BLaER1 treated with 17β-estradiol and CSF1 and Interleukin-3, amounts not matched to agents 10 nM and 100 nM (cell line): ENCODE measurements at regions not wholly inside any gene's neighbourhood (a gene's known extent, or its start where the extent isn't known, plus 50 kb on each side); places are given as distances from the start of the nearest gene placed in this dataset.
"Not testable (repeated sequence)": the region's sequence is repeated elsewhere in the genome, so short reads cannot be mapped to it uniquely, and the experiment has no call there.

Source experiments
- H3K27ac ChIP-seq, 11 experiments: shearing (Covaris generic); formaldehyde crosslinking; 2 replicates each; pipeline ENCODE4 v1.8.1; 2022
- H3K27me3 ChIP-seq, 11 experiments: shearing (Covaris generic); formaldehyde crosslinking; 2 replicates each; pipeline ENCODE4 v1.8.1; 2022
- H3K36me3 ChIP-seq, 11 experiments: shearing (Covaris generic); formaldehyde crosslinking; 2 replicates each; pipeline ENCODE4 v1.8.1; 2022
- H3K4me1 ChIP-seq, 10 experiments: shearing (Covaris generic); formaldehyde crosslinking; 2 replicates each; pipeline ENCODE4 v1.8.1; 2022
- H3K4me2 ChIP-seq, 11 experiments: shearing (Covaris generic); formaldehyde crosslinking; 2 replicates each; pipeline ENCODE4 v1.8.1; 2022
- H3K4me3 ChIP-seq, 10 experiments: shearing (Covaris generic); formaldehyde crosslinking; 2 replicates each; pipeline ENCODE4 v1.8.1; 2022
- H3K9ac ChIP-seq, 11 experiments: shearing (Covaris generic); formaldehyde crosslinking; 2 replicates each; pipeline ENCODE4 v1.8.1; 2022
- H3K9me3 ChIP-seq, 11 experiments: shearing (Covaris generic); formaldehyde crosslinking; replicated peaks in 1 of 11; 2 replicates each; pipeline ENCODE4 v1.8.1; 2022
- H4K20me1 ChIP-seq, 11 experiments: shearing (Covaris generic); formaldehyde crosslinking; 2 replicates each; pipeline ENCODE4 v1.8.1; 2022
- Cebpa-rat ChIP-seq, 11 experiments: shearing (Covaris generic); IDR thresholded peaks; 2 replicates each; pipeline ENCODE4 v1.8.1; 2022

DNA sequence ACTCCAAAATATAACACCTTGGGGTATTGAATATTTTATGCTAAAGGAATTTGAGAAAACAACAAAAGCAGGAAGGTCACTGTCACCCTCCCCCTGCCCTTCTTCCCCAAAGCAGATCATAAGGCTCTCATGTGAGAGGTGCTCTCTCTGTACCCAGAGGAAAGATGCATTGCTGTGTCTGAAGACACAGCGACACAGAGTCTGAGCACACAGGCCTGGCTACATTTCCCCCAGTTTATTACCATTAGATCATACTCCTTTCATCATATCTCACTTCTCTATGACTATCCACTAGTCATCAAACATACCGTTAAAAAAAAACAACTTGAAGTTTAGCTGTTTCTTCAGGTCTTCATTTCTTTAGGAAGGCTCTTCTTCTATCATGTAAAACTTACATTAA is 127.1 kb downstream of the PPIAL4G start:
- H3K27ac ChIP-seq = no peak overlapping the region
- no peak overlapping the region for H3K4me3 ChIP-seq
- peak overlapping the region in 1 of 11 experiments; percentile 16; a peak in 1 of 22 replicates for H3K4me2 ChIP-seq
- TF ChIP-seq Cebpa-rat (IDR thresholded peaks at IDR 0.05) = no peak
- H3K9ac ChIP-seq = no peak overlapping the region
- H3K27me3 ChIP-seq = no peaks in the 10 kb centered on the region
- no peaks in the 10 kb centered on the region for H4K20me1 ChIP-seq
- H3K4me1 ChIP-seq = peaks cover 0 to 14% (median 8%) of the 10 kb centered on the region in 10 experiments; a peak in 10 of 20 replicates
- peaks cover 0 to 6% (median 0%) of the 10 kb centered on the region in 11 experiments; a peak in 4 of 22 replicates for H3K9me3 ChIP-seq
- no peaks in the 10 kb centered on the region for H3K36me3 ChIP-seq

DNA sequence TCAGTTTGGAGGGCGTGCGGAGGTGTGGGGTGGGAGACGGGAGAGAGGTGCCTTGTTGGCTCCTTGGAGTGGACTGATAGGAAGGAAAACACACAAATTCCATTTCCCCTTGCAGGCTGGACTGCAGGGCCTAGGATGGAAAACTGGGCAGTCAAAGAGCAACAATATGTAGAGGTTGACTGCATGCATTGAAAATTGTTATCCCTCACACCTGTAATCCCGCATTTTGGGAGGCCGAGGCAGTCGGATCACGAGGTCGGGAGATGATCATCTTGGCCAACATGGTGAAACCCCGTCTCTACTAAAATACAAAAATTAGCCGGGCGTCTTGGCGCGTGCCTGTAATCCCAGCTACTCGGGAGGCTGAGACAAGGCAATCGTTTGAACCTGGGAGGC is 128.2 kb downstream of the PPIAL4G start:
- H3K4me1 ChIP-seq = peaks cover 0 to 14% (median 8%) of the 10 kb centered on the region in 10 experiments; a peak in 10 of 20 replicates
- no peak for TF ChIP-seq Cebpa-rat (IDR thresholded peaks at IDR 0.05)
- no peak overlapping the region for H3K4me2 ChIP-seq

DNA sequence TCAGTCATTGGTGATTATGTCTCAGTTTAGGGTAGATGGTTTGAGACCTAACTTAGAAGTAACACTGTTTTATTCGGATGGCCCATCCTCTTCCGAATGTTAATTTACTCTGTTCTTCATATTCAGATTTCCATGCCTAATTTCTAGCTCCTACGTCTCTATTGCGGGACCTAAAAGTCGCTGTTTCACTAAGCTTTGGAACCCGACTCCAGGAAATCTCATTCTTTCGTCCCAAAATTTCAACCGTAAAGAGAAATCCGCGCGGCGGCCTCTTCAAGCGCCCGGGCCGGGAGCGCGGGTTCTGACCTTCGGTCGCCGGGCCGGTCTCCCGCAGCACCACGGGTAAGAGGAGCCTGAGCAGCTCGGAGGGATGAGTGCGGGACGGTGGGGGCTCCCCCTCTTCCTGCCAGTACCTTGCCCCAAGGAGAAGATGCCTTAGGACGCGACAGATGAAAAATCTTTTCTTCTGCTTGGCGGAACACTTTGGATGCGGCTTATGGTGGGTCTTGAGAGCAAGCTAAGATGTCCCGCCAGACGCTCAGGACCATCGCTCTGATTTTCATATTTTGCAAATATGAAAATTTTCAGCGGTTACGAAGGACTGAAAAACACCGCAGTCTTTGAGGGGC is 128.7 kb downstream of the PPIAL4G start:
- TF ChIP-seq Cebpa-rat (IDR thresholded peaks at IDR 0.05) = no peak
- H3K27ac ChIP-seq = no peak overlapping the region
- H3K9me3 ChIP-seq = peaks cover 0 to 6% (median 0%) of the 10 kb centered on the region in 11 experiments; a peak in 4 of 22 replicates
- H3K9ac ChIP-seq = no peak overlapping the region
- no peak overlapping the region for H3K4me2 ChIP-seq
- H3K36me3 ChIP-seq = no peaks in the 10 kb centered on the region
- H3K4me1 ChIP-seq = peaks cover 0 to 14% (median 8%) of the 10 kb centered on the region in 10 experiments; a peak in 10 of 20 replicates
- H3K4me3 ChIP-seq = no peak overlapping the region
- H3K27me3 ChIP-seq = no peaks in the 10 kb centered on the region
- no peaks in the 10 kb centered on the region for H4K20me1 ChIP-seq

More for the DNA sequence above, 128.2 kb downstream of the PPIAL4G start:
- Histone ChIP-seq H3K4me3 (no peak overlapping the region), H3K27ac (no peak overlapping the region), H3K27me3 (no peaks in the 10 kb centered on the region), H4K20me1 (no peaks in the 10 kb centered on the region), H3K9ac (no peak overlapping the region), H3K36me3 (no peaks in the 10 kb centered on the region), H3K9me3 (peaks cover 0 to 6% (median 0%) of the 10 kb centered on the region in 11 experiments; a peak in 4 of 22 replicates)

DNA sequence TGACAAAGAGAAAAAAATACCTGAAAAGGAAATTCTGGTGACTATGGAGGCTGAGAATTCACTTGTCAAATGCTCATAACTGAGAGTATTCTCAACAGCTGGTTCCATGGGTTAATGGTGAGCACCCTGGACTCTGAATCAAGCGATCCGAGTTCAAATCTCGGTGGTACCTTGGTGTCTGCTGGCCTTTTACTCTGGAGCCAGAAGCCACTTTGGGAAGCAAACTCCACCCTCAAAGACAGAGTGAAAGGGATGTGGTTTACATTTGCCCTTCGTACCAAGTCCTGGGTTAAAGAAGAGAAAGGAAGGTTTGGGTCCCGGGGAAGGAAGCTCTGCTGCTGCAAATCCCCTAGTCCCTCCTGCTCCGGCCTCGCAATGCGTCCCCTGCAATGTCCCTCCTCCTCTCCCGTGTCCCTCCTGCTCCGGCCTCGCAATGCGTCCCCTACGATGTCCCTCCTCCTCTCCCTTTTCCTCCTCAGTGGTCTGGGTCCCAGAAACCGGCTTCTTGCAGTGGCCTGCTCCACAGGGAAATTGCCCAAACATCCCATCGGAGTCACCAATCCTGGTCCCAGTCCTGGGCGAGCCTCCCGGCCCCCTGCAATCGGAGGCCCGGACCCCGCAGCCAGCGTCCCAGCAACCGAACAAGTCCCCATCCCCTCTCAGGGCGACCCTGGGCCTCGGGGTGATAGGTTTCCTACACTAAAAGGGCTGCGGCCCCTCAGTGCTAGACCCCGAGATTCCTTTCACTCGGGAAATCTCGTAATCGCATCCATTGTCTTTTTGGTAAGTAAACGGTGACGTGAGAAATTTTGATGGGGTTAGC is 129.4 kb downstream of the PPIAL4G start:
- peaks cover 0 to 6% (median 0%) of the 10 kb centered on the region in 11 experiments; a peak in 4 of 22 replicates for H3K9me3 ChIP-seq
- no peak overlapping the region for H3K27ac ChIP-seq
- no peak overlapping the region for H3K9ac ChIP-seq
- no peaks in the 10 kb centered on the region for H3K27me3 ChIP-seq
- no peak overlapping the region for H3K4me3 ChIP-seq
- H4K20me1 ChIP-seq = no peaks in the 10 kb centered on the region
- peaks cover 0 to 14% (median 8%) of the 10 kb centered on the region in 10 experiments; a peak in 10 of 20 replicates for H3K4me1 ChIP-seq
- H3K4me2 ChIP-seq = peak overlapping the region in 6 of 11 experiments; percentile 21 to 69 (median 42); a peak in 7 of 22 replicates
- TF ChIP-seq Cebpa-rat (IDR thresholded peaks at IDR 0.05) = no peak
- no peaks in the 10 kb centered on the region for H3K36me3 ChIP-seq

DNA sequence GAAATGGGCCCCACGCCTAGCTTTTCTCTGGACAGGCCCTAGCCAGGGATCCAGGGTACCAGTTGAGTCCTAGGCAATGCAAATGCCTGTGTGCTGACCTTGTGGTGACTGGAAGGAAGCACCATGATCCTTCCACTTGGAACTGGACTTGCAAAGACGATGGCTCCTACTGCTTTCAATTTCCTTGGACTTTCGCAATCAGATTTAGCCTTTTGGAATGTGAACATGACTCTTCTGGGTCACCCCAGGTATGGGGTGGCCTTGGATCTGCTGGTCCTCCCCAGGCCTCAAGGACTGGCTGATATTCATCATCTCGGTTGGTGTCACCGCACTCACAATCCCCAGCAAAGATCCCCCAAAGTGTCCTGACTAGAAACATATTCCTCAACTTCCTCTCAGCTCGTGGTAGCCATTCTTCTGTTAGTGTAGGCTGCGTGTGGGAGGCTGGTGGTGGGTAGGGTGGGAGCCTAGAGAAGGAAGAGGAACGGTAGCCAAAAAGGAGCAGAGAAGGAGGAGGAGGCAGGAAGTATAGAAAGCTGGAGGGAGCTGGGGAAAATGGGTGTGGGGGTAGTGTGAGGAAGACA is 130.5 kb downstream of the PPIAL4G start:
- H3K4me1 ChIP-seq = peaks cover 0 to 14% (median 8%) of the 10 kb centered on the region in 10 experiments; a peak in 10 of 20 replicates
- H4K20me1 ChIP-seq = no peaks in the 10 kb centered on the region
- no peak overlapping the region for H3K27ac ChIP-seq
- H3K27me3 ChIP-seq = no peaks in the 10 kb centered on the region
- H3K9ac ChIP-seq = no peak overlapping the region
- H3K4me2 ChIP-seq = peak overlapping the region in 8 of 11 experiments; percentile 7 to 69 (median 40); a peak in 12 of 22 replicates
- no peak; a peak in 1 of 22 replicates for TF ChIP-seq Cebpa-rat (IDR thresholded peaks at IDR 0.05)
- peaks cover 0 to 6% (median 0%) of the 10 kb centered on the region in 11 experiments; a peak in 4 of 22 replicates for H3K9me3 ChIP-seq
- no peak overlapping the region for H3K4me3 ChIP-seq
- no peaks in the 10 kb centered on the region for H3K36me3 ChIP-seq

DNA sequence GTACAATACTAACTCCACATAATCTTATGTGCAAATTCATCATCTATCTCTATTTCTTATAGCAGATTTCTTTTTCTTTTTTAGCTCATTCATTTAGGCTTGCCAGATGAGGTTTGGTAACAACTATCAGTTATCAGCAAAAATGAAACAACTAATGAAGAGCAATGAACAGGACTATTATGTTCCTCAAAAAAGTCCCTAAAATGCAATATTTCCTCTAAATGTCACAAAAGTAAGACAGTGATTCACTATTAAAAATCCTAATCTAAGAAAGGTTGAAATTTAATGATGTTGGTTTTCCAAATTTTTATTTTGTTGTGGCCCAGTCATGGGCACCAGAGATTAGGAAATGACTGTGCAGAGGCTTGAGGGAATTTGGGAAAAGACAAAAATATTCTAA is 135.3 kb downstream of the PPIAL4G start:
- Histone ChIP-seq H3K4me3 (no peak overlapping the region), H4K20me1 (no peaks in the 10 kb centered on the region), H3K4me1 (peaks cover 0 to 7% (median 1%) of the 10 kb centered on the region in 10 experiments; a peak in 9 of 20 replicates), H3K36me3 (no peaks in the 10 kb centered on the region), H3K9me3 (no peaks in the 10 kb centered on the region), H3K27me3 (no peaks in the 10 kb centered on the region), H3K27ac (no peak overlapping the region), H3K4me2 (no peak overlapping the region), H3K9ac (no peak overlapping the region)
- TF ChIP-seq Cebpa-rat (IDR thresholded peaks at IDR 0.05) = no peak

DNA sequence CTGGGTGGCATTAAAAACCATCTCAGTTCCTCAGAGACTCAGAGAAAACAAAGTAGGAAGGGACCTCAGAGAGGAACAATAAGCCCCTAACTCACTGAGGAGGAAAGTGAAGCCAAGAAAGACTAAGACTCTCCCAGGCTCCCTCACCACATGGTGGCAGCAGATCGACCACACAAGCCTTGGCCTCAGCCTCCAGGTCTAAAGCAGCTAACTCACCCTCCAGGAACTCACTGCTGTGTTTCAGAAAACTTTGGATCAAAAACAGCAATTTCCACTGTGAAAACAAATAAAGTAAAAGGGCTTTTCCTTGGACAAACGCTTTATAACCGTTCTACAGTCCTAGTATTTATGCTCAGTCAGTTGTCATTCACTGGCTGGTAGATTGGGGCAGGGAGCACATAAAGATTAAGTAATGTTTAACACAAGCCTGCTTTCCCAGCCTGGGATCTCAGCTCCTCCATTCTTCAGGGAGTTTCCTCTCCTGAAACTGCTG is 137.4 kb downstream of the PPIAL4G start:
- not testable (repeated sequence) for H3K27ac ChIP-seq, H3K4me2 ChIP-seq, H3K9me3 ChIP-seq, H3K4me3 ChIP-seq, H3K27me3 ChIP-seq, H3K4me1 ChIP-seq, H3K9ac ChIP-seq, H3K36me3 ChIP-seq, H4K20me1 ChIP-seq

DNA sequence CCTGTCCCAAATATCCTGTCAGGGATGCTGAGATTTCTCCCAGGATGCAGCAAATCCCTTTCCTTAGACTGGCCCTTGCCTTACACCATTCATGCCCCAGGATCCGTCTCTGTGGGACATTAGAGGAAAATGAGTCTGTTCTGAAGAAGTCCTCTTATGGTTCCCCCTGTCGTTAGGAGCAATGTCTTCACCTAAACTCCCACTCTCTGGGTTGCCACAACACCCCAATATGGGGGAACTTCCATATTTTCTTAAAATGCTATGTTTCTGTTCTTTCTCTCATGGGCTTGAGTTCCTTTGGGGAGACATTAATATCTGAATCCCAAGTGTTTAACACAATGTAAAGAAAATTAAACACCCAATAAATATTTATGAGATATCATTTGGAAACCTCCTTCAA is 138.5 kb downstream of the PPIAL4G start:
- not testable (repeated sequence) for H4K20me1 ChIP-seq, H3K4me1 ChIP-seq, H3K9ac ChIP-seq, H3K4me2 ChIP-seq, H3K9me3 ChIP-seq, H3K36me3 ChIP-seq, H3K27me3 ChIP-seq, H3K4me3 ChIP-seq, H3K27ac ChIP-seq

DNA sequence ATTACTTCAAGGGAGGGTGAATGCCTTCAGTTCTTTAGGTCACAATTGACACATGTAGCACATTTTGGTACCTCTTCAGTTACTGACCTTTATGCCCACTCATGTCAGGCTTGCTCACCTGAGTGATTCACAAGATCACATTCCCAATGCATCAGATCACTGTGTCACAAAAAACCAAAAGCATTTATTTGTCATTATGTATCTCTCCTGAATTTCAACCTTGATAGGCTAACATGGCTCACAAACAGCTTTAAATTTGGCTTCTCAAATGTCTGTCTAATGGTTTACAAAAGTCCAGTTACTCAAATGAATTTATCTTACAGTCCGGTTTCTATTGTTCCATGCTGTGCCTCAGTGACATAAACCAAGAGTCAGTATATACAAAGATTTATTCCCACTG is 141.4 kb downstream of the PPIAL4G start:
- not testable (repeated sequence) for H3K27me3 ChIP-seq, H3K4me2 ChIP-seq, H3K4me1 ChIP-seq, H3K9ac ChIP-seq, H3K27ac ChIP-seq, H3K36me3 ChIP-seq, H3K9me3 ChIP-seq, H3K4me3 ChIP-seq, H4K20me1 ChIP-seq

DNA sequence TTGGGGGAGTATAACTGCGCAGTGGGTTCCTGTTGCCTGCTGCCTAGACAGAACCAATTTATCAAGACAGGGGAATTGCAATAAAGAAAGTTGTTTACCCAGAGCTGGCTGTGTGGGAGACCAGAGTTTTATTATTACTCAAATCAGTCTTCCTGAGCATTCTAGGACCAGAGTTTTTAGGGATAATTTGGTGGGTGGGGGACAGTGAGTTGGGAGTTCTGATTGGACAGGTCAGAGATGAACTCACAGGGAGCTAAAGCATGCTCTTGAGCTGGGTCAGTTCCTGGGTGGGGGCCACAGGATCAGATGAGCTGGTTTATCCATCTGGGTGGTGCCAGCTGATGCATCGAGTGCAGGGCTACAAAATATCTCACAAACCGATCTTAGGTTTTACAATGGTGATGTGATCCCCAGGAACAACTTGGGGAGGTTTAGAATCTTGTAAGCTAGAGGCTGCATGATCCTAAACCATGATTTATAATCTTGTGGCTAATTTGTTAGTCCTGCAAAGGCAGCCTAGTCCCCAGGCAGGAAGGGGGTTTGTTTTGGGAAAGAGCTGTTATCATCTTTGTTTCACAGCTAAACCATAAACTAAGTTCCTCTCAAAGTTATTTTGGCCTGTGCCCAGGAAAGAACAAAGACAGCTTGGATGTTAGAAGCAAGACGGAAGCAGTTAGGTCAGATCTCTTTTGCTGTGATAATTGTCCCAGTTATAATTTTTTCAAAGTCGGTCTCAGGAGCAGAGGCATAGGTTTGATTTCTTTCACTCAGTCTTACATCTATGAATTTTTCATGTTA is 146.8 kb downstream of the PPIAL4G start:
- not testable (repeated sequence) for H4K20me1 ChIP-seq, H3K4me3 ChIP-seq, H3K27me3 ChIP-seq
- peak overlapping the region in 7 of 11 experiments; percentile 1 to 93 (median 84); a peak in 10 of 22 replicates for H3K27ac ChIP-seq
- peaks cover 13 to 34% (median 26%) of the 10 kb centered on the region in 10 experiments for H3K4me1 ChIP-seq
- H3K9ac ChIP-seq = peak overlapping the region in 3 of 11 experiments; percentile 6 to 41 (median 14); a peak in 3 of 22 replicates
- H3K9me3 ChIP-seq = peaks cover 8 to 15% (median 12%) of the 10 kb centered on the region in 11 experiments; a peak in 19 of 22 replicates
- peak overlapping the region in 10 of 11 experiments; percentile 19 to 96 (median 89); a peak in 19 of 22 replicates for H3K4me2 ChIP-seq
- peaks cover 0 to 11% (median 0%) of the 10 kb centered on the region in 11 experiments; a peak in 2 of 22 replicates for H3K36me3 ChIP-seq
